GM21723 (cell line): ENCODE measurements at regions not wholly inside any gene's neighbourhood (a gene's known extent, or its start where the extent isn't known, plus 50 kb on each side); places are given as distances from the start of the nearest gene placed in this dataset.

ENCODE experiments used
- ATAC-seq: cut with Tn5 transposase; IDR thresholded peaks from one replicate; pipeline ENCODE4 v1.9.1; 2021; ENCODE audit warnings: mild to moderate bottlenecking, moderate library complexity; ENCODE audit not compliant: unreplicated experiment

DNA sequence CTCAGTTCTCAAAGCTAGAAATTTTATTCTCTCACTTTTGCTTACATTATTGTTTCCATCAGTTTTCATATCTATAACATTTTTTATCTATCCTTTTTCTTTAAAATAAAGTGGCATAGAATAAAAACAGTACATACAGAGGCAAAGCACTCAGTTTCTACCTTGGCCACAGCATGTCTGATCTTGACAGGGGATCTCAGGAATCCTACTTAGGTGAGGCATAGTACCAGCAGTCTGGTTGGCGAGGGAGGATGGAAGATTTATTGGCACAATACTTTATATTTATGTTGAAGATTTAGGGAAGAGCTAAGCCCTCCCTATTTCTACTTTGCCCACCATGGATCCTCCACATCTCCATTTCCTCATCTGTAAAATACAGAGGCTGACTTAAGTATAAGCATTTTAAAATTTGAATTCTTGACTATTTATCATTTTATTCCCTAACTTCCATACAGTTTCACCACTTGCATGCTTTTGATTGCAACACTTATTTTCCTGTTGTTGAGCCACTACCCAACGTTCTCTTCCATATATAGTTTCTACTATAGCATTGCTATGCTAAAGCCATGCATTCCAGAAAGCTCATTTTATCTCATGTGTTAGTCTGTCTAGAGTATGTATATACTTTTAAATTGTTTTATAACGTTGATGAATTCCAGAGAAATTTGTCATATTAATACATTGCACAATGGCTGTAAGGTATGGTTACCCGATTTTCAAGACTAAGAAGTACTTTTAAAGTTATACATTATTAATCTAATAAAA is 506.7 kb downstream of the KCTD12 start:
- ATAC-seq: no peak

DNA sequence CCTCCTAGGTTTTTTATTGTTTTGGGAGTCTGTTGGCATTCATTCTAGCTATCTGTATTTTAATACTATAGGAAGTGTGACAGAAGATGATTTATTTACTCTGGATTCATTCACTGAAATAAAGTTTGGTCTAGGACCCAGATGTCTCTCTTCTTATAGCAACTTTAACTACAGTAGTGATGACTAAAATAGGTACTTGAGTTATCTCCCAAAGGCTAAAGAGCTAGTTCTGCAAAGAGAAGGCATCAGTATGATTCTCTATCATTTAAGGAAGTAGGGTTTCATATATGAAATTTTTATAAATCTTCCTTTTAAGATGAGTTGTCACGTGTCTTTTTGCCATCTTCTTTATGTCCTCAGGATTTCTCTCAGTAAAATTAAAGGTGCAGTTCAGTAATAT is 507.4 kb downstream of the KCTD12 start:
- no peak for ATAC-seq

DNA sequence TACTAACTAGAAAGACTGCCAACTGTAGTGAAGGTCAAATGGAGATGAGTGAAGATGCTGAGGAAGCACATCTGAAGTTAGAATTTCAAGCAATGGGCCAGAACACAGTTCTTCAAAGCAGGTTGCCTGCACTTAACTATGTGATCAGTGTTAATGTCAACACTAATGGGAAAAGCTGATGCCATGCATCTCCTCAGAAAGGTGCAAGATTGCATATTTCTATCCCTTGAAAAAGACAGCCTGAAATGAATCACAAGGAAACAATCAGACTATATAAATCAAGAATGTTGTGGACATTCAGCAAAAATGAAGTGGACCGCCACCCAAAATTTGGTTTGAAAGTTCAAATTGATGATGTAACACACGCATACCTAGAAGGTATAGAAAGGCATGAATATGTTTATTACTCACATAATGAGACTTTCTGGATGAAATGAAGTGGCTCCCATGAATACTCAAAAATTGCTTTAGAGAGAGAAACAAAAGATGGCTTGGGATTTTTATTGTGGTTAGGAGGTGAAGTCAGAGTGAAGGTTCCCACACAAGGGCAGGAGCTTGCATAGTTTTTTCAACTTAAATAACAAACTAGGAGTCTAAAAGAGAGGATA is 522.4 kb downstream of the KCTD12 start:
- no peak for ATAC-seq

DNA sequence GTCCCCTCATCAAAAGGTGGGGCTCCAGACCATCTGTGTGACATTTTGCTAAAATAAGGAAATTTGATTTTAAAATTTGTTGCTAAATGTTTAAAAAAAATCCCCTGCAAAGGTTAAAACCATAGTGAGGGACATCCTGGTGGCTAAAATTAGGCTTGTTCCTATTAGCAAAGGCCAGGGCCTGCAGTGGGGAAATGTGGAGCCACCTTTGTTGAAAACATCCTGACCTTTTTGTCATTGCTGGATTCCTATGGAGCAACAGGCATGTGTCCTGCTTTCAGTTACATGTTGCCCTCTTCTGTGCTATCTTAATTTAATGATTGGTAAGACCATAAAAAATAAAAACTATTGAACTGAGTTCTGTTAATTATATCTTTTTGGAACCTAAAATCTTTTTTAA is 524.3 kb downstream of the KCTD12 start:
- no peak for ATAC-seq

DNA sequence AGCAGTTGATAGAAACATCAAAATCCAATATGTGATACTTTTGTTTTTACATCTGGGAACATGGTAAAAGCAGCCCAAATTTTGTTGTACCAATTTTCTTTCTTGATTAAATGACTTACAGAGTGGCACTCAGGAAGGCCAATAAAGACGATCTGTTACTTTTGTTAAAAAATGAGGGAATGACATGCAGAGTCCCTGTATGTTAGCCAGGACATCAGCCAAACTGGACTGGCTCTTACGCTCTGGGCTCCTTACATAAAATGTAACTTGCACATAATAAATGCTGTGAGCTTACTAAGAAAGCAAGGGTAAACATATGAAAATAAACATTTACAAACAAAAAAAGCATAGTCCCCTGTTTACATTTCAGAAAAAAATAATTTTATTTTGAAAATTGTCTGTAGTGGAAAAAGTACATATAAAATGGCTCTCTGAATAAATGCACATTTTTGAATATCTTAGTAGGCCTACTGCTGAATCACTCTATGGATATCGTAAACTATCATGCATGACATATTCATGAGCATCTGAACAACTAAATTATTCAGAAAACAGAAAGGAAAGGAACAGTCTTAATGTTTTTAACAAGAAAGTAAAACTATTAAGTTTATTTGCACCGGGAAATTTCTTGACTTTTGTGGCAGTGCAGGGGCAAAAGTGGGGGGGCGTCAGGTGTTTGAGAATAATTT is 534.5 kb downstream of the KCTD12 start:
- ATAC-seq: no peak

DNA sequence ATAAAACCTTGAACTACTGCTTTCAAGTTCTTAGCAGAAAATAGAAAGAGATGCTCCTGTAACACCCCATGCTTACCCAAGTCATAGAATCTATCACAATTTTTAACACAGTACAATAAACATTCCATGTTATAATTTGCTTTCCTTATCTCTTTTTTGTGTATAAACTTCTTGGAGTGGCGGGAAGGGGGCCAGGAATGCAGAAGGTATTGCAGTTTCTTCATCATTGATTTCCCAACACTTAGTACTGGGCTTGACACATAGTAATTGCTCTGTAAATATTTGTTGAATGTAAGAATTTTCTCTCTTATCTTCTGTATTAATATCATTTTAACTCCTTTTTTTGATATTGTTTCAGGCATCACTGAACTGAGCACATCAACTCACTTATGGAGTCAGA is 535.8 kb downstream of the KCTD12 start:
- no peak for ATAC-seq

DNA sequence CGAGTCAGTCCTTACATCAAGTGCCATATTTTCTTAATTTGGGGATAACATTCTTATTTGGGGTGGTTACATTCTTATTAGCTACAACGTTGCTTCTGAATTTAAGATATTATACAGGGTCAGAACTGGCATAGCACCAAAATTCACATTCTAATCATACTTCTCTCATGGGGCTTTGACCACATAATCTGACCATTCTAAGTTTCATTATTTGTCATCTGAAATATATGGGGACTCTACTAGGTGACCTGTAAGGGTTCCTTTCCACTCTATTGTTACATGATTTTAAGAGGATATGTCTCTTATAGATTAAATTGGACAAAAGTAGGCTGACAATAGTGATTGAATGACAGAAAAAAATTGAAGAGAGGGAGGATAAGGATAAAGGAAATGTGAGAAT is 536.5 kb downstream of the KCTD12 start:
- no peak for ATAC-seq

DNA sequence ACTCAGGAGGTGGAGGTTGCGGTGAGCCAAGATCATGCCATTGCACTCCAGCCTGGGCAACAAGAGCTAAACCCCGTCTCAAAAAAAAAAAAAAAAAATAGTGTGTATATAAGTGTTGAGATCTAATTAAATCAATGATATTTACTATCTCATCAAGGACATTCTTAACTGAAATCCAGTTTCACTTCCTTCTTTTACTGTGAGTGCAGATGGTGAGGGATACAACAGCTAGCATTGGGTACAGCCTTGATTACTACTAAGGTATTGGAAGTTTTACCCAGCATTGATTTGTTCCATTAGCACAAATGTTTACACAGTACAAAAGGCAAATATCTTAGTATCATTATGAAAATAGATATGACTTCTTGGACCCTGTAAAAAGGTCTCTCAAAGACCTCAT is 546.6 kb downstream of the KCTD12 start:
- no peak for ATAC-seq

DNA sequence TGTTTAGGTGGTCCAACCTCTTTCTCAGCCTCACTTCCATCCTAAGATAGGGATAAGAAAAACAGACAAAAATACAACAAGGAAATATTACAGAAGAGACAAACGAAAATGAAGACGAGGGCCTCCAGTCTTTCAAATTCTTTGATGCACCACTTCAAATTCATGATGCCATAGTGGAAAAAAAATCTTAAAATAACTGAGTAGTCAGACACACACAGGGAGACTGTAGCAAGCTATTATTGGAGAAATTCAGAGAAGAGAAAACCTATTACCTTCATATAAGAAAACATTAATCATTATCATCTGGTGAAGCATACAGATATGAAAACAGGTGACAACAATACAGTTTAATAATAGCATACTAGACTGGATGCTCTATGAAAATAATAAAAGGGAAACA is 548.2 kb downstream of the KCTD12 start:
- ATAC-seq: no peak

DNA sequence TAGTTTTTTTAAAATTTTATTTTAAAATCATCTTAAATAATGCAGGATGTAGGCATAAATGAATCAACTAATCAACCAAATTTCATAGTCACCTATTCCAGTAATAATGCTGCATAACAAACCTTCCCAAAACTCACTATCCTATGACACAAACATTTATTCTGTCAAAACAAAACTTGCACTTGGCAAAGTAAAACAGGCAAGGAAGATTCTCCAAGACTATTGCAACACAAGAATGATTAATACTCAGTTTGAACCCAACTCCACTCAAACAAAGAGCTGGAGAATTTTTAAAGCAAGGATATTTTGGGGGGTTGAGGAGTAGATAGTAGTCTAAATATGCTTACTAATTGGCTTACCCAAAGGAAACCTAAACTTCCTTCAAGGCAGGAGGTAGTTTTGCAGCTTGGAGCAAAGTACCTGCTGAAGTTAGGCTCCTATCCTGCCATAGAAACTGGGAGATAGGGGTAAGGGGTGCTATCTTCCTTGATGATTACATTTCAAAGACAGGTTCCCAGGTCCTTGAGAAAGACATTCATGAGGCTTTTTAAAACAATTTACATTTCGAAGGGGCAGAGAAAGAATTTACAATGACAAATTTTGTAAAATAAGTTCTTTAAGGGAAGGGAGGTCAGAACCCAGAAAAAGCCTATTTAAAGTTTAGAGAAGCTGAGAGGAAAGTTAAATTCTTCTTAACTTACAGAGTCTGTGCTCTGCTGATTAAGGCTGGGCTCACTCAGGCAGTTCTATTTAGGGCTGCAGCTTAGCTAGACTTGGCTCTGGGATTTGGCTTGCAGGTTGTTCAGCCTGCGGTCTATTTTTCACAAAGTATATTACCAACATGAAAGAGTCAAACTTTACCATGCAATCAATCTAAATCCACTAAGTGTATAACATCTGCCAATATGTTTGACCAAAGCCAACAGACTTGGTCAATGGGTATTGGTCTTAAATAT is 549.0 kb downstream of the KCTD12 start:
- no peak for ATAC-seq

DNA sequence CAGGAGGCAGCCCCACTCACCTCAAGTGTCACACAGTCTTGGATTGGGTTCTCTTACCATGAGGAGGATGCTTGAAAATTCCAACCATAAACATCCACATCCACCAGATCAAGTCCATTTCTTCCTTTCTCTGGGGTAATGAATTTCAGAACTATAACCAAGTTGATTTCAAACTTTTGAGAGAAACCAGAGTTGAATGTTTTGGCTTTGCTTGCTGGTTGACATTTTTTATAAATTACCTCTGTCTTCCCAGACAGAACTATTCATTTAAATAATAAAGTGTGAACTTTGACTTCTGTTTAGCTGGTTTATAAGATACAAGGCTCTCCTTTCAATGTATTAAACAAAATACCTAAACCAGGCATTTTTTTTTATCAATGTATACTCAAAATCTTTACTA is 550.7 kb downstream of the KCTD12 start:
- ATAC-seq: no peak

DNA sequence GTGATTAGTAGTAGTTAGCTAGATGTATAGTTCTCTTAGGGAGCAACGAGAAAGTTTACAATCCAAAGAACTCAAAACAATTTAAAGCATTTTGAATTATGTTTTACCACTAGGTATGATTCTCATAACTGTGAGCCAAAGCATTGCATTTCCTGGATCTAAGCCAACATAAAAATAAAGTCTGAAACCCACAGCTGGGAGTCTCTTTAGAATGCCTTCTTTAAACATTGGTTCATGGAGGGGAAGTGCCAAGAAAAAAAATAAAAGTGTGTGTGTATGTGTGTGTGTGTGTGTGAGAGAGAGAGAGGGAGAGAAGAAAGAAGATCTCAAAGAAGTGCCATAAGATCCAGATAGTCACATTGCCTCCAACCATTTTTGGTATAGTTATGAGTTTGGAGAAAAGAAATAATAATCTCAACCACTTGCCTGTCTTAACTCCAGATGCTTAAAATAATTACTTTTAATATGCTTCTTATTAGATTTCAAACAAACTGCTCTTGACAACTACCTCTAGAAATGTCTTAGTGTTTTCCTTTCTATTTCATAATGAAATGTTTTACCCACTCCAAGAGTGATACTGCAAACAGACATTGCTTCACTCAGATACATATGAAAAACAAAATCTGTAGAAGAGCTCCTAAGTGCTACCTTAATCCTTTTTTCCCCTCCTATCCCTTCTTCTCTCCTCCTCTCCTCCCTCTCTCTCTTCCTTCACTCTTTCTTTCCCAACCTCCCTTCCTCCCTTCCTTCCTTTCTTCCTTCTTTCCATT is 554.1 kb downstream of the KCTD12 start:
- ATAC-seq: no peak

DNA sequence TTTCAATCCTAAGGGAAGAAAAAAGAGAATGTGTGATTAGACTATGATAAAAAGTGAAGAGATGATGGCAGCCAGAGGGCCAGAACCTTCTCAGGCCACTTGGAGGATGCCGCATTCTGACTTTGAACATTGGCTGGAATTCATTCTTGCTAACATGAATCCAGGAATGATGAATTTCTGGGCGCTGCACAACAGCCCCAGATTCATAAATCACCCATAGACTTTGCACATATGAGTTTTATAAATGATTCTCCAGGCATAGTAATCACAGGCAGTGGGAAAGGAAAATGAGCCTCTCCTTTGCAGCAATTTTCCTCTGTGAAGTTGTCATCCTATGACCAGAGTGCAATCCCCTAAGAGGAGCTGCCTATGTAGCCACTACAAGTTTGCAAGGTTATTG is 555.4 kb downstream of the KCTD12 start:
- ATAC-seq: no peak

DNA sequence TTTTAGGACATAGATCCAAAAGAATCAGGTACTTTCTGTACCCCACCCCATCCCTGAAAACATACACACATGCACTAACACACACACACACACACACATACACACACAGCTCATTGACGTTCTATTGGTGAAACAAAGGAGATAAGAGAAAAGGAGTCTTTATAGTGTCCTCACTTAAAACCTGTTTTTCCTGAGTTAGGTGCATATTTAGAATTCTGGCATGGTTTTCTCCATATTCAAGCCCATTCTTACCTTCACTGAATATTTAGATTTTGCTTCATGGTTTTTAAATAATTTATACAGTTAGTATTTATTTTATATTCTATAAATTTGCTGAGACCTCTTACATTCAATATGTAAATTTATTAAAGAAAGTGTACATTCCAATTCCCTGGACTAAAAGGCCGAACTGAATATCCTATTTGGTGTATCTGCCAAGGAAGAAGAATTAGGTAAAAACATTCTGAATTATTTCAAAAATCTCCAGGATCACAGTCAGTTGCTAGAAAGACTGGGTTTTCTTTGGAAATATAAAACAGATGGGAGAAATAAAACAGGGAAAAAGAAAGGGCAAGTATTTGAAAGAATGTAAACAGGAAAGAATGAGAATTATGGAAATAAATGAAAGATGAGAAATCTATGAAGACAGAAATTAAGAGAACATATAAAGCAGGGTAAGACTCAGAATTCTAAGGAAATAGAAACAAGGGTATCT is 556.2 kb downstream of the KCTD12 start:
- ATAC-seq: no peak

DNA sequence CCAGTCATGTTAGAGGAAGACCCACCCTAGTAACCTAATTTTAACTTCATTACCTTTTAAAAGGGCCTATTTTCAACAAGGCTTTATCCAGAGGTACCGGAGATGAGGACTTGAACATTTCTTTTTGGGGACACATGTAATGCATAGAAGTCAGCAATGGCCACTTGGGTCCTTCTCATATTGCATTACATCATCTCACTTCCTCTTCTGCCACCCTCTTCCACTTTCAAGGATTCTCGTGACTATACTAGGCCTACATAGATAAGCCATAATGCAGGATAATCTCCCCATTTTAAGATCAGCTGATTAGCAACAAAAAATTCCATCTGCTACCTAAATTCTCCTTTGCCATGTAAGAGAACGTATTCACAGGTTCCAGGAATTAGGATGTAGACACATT is 557.2 kb downstream of the KCTD12 start:
- no peak for ATAC-seq

DNA sequence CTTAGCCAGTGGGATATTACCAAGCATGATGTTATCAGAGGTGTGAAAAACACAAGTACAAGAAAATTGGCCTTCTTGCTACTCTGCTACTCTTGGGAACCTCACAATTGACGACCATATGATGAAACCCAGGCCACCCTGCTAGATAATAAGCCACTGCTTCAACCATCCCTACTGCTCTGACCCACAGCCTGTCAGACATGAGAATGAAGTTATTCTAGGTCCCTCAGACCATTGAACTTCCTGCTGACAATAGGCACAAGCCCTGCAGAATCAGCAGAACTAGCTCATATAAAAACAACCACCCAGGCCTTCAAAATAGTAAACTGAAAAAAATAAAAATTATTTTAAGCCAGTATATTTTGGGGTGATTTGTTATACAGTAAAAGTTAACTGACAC is 559.9 kb downstream of the KCTD12 start:
- no peak for ATAC-seq

DNA sequence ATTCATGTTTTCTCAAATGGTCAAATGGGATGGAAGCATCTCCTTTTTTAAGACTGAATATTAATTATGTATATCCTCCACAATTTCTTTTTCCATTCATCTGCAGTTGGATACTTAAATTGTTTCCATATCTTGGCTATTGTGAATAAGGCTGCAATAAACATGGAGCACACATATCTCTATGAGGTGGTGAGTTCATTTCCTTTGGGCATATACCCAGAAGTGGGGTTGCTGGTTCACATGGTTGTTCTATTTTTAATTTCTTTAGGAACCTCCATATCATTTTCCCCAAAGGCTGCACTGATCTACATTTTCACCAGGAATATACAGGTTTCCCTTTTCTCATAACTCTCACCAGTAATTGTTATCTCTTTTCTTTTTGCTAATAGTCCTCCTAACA is 566.3 kb downstream of the KCTD12 start:
- no peak for ATAC-seq

DNA sequence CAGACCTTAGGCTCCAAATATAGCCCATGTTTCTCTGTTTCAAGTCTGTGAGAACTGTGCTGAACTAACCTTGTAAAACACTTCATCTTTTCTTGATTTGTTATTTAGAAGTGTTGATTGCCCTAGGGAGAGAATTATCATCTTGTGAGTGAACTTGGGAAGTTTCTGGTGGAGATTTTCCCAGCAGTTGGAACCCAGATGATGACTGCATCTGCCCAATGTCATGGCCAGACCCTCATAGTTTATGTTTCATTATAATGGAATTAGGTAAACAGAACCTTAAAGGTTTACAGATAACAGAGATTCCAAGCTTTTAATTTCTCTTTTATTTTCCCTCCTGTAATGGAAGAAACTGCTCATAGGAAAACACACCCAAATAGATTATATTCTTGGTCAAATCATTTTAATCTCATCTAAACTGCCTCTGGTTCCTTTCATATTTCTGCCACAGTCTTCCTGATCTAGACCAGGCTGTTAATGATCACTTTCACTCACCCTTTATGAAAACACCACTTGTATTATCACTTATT is 569.1 kb downstream of the KCTD12 start:
- no peak for ATAC-seq

DNA sequence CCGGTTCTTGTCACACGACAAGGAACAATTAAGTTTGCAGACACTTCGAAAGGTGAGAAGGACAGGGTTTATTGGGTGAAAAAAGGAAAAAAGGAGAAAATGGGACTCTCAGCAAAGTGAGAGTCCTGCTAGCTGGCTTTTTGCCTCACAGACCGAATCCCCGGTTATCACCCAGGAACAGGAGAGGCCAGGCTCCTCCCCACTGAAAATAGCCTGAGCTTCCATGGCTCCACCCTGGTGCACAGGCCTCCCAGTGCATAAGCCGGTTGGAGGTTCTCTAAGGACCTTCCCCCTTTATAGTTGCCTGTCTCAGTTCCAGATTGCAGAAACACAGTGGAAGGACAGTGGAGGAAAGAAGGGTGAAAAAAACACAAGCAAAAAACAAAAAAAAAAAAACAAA is 571.7 kb downstream of the KCTD12 start:
- ATAC-seq: no peak

DNA sequence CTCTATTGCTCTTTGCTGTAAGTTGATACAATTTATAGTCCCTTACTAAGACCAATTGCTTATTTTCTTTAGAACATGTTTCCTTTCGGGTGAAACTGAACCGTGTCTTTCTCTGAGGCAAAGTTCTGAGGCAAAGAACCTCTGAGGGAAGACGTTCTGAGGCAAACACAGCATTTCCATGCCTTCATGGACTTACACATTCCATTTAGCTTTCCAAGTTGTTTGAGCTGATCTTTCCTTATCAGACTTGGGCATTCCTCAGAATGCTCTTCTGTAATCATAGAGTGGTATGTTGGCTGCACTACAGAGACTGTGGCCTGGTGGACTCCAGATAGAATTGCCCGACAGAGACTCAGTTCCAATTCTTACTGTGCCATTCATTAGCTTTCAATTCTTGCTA is 579.1 kb downstream of the KCTD12 start:
- no peak for ATAC-seq
